ENCODE measurements at regions not wholly inside any gene's neighbourhood (a gene's known extent, or its start where the extent isn't known, plus 50 kb on each side); places are given as distances from the start of the nearest gene placed in this dataset.

- TF ChIP-seq FOXA1 (IDR thresholded peaks at IDR 0.05) = no peak
- TF ChIP-seq FOXK2 (IDR thresholded peaks at IDR 0.05) = no peak
- TF ChIP-seq HDGF (IDR thresholded peaks at IDR 0.05; ENCODE audit: borderline replicate concordance) = no peak
Observed at GRCh38 chr2:184425083-184425482, 173.2 kb upstream of the ZNF804A start.
